ENCODE measurements at regions not wholly inside any gene's neighbourhood (a gene's known extent, or its start where the extent isn't known, plus 50 kb on each side); places are given as distances from the start of the nearest gene placed in this dataset.
"Not testable (repeated sequence)": the region's sequence is repeated elsewhere in the genome, so short reads cannot be mapped to it uniquely, and the experiment has no call there.

GRCh38 chr6:77292564-77293546 is 170.4 kb downstream of the HTR1B start:
- no peak overlapping the region for H3K27ac Mint-ChIP-seq
- no peaks in the 10 kb centered on the region for H3K4me1 Mint-ChIP-seq
- no peak overlapping the region for H3K4me3 Mint-ChIP-seq
- H3K36me3 Mint-ChIP-seq, result peaks cover 0 to 3% (median 0%) of the 10 kb centered on the region in 3 donors
- peaks cover 3 to 42% (median 16%) of the 10 kb centered on the region in 6 donors for H3K9me3 Mint-ChIP-seq
- no peak for DNase-seq
- H3K27me3 Mint-ChIP-seq (ENCODE audit: low read depth in 3 of 3), result no peaks in the 10 kb centered on the region

GRCh38 chr6:77290798-77291197 is 172.5 kb downstream of the HTR1B start:
- H3K27me3 Mint-ChIP-seq (ENCODE audit: low read depth in 3 of 3), result no peaks in the 10 kb centered on the region
- no peak overlapping the region for H3K27ac Mint-ChIP-seq
- peaks cover 0 to 3% (median 0%) of the 10 kb centered on the region in 3 donors for H3K36me3 Mint-ChIP-seq
- H3K9me3 Mint-ChIP-seq, result peaks cover 4 to 49% (median 20%) of the 10 kb centered on the region in 6 donors
- no peak overlapping the region for H3K4me3 Mint-ChIP-seq
- no peaks in the 10 kb centered on the region for H3K4me1 Mint-ChIP-seq
- no peak for DNase-seq

- Mint-ChIP-seq H3K9me3 (peaks cover 7 to 53% (median 27%) of the 10 kb centered on the region in 6 donors), H3K4me1 (no peaks in the 10 kb centered on the region), H3K27ac (no peak overlapping the region), H3K36me3 (peaks cover 0 to 3% (median 0%) of the 10 kb centered on the region in 3 donors), H3K27me3 (ENCODE audit: low read depth in 3 of 3) (no peaks in the 10 kb centered on the region), H3K4me3 (no peak overlapping the region)
- DNase-seq, result no peak
These were observed 176.8 kb downstream of the HTR1B start for GRCh38 chr6:77286541-77286940.

- H3K4me3 Mint-ChIP-seq, result no peak overlapping the region
- peaks cover 12 to 27% (median 20%) of the 10 kb centered on the region in 6 donors for H3K9me3 Mint-ChIP-seq
- DNase-seq, result no peak
- H3K36me3 Mint-ChIP-seq, result no peaks in the 10 kb centered on the region
- H3K27me3 Mint-ChIP-seq (ENCODE audit: low read depth in 3 of 3), result no peaks in the 10 kb centered on the region
- no peak overlapping the region for H3K27ac Mint-ChIP-seq
- no peaks in the 10 kb centered on the region for H3K4me1 Mint-ChIP-seq
These were observed 189.4 kb downstream of the HTR1B start for GRCh38 chr6:77273929-77274328.

- Mint-ChIP-seq H3K27me3 (ENCODE audit: low read depth in 3 of 3) (no peaks in the 10 kb centered on the region), H3K36me3 (peaks cover 0 to 4% (median 0%) of the 10 kb centered on the region in 3 donors), H3K4me1 (no peaks in the 10 kb centered on the region), H3K27ac (no peak overlapping the region), H3K9me3 (peaks cover 9 to 39% (median 15%) of the 10 kb centered on the region in 6 donors), H3K4me3 (no peak overlapping the region)
- no peak for DNase-seq
These were observed 198.3 kb downstream of the HTR1B start for GRCh38 chr6:77264970-77265369.

- no peaks in the 10 kb centered on the region for H3K4me1 Mint-ChIP-seq
- peaks cover 12 to 48% (median 22%) of the 10 kb centered on the region in 6 donors for H3K9me3 Mint-ChIP-seq
- H3K27me3 Mint-ChIP-seq (ENCODE audit: low read depth in 3 of 3), result no peaks in the 10 kb centered on the region
- no peak overlapping the region for H3K27ac Mint-ChIP-seq
- peaks cover 0 to 4% (median 0%) of the 10 kb centered on the region in 3 donors for H3K36me3 Mint-ChIP-seq
- no peak overlapping the region for H3K4me3 Mint-ChIP-seq
- DNase-seq, result no peak
These were observed 200.3 kb downstream of the HTR1B start for GRCh38 chr6:77263003-77263402.

GRCh38 chr6:77251801-77252200 is 211.5 kb downstream of the HTR1B start:
- H3K27ac Mint-ChIP-seq; H3K36me3 Mint-ChIP-seq; DNase-seq; H3K4me1 Mint-ChIP-seq; H3K4me3 Mint-ChIP-seq; H3K27me3 Mint-ChIP-seq (ENCODE audit: low read depth in 3 of 3): not testable (repeated sequence)
- peaks cover 13 to 39% (median 26%) of the 10 kb centered on the region in 6 donors for H3K9me3 Mint-ChIP-seq

- H3K4me3 Mint-ChIP-seq, result no peak overlapping the region
- peaks cover 0 to 2% (median 0%) of the 10 kb centered on the region in 3 donors for H3K27me3 Mint-ChIP-seq (ENCODE audit: low read depth in 3 of 3)
- H3K9me3 Mint-ChIP-seq, result peaks cover 10 to 48% (median 25%) of the 10 kb centered on the region in 6 donors
- H3K36me3 Mint-ChIP-seq, result peaks cover 0 to 4% (median 0%) of the 10 kb centered on the region in 3 donors
- H3K27ac Mint-ChIP-seq, result no peak overlapping the region
- H3K4me1 Mint-ChIP-seq, result no peaks in the 10 kb centered on the region
- no peak for DNase-seq
These were observed 213.7 kb downstream of the HTR1B start for GRCh38 chr6:77249560-77249959.

GRCh38 chr6:77245026-77245425 is 218.3 kb downstream of the HTR1B start:
- Mint-ChIP-seq H3K27ac (no peak overlapping the region), H3K27me3 (ENCODE audit: low read depth in 3 of 3) (peaks cover 0 to 3% (median 0%) of the 10 kb centered on the region in 3 donors), H3K4me3 (no peak overlapping the region), H3K36me3 (no peaks in the 10 kb centered on the region), H3K9me3 (peaks cover 13 to 37% (median 22%) of the 10 kb centered on the region in 6 donors), H3K4me1 (no peaks in the 10 kb centered on the region)
- DNase-seq, result no peak

GRCh38 chr6:77231438-77232305 is 231.6 kb downstream of the HTR1B start:
- H3K36me3 Mint-ChIP-seq, result no peaks in the 10 kb centered on the region
- no peaks in the 10 kb centered on the region for H3K27me3 Mint-ChIP-seq (ENCODE audit: low read depth in 3 of 3)
- H3K4me3 Mint-ChIP-seq, result no peak overlapping the region
- peaks cover 10 to 24% (median 17%) of the 10 kb centered on the region in 6 donors for H3K9me3 Mint-ChIP-seq
- no peak for DNase-seq
- H3K27ac Mint-ChIP-seq, result no peak overlapping the region
- H3K4me1 Mint-ChIP-seq, result no peaks in the 10 kb centered on the region

GRCh38 chr6:77228279-77228678 is 235.0 kb downstream of the HTR1B start:
- Mint-ChIP-seq H3K27me3 (ENCODE audit: low read depth in 3 of 3) (peaks cover 0 to 2% (median 0%) of the 10 kb centered on the region in 3 donors), H3K9me3 (peaks cover 12 to 32% (median 17%) of the 10 kb centered on the region in 6 donors), H3K4me1 (no peaks in the 10 kb centered on the region), H3K27ac (no peak overlapping the region), H3K36me3 (no peaks in the 10 kb centered on the region), H3K4me3 (no peak overlapping the region)
- no peak for DNase-seq

GRCh38 chr6:77217896-77218295 is 245.4 kb downstream of the HTR1B start:
- Mint-ChIP-seq H3K27me3 (ENCODE audit: low read depth in 3 of 3) (no peaks in the 10 kb centered on the region), H3K36me3 (no peaks in the 10 kb centered on the region), H3K4me1 (no peaks in the 10 kb centered on the region), H3K4me3 (no peak overlapping the region), H3K27ac (no peak overlapping the region), H3K9me3 (peaks cover 18 to 39% (median 30%) of the 10 kb centered on the region in 6 donors)
- no peak for DNase-seq

GRCh38 chr6:77205936-77206335 is 257.4 kb downstream of the HTR1B start:
- H3K9me3 Mint-ChIP-seq, result peaks cover 3 to 53% (median 29%) of the 10 kb centered on the region in 6 donors

GRCh38 chr6:77204555-77204954 is 258.7 kb downstream of the HTR1B start:
- no peak overlapping the region for H3K4me3 Mint-ChIP-seq
- no peak overlapping the region for H3K27ac Mint-ChIP-seq
- no peak for DNase-seq
- H3K27me3 Mint-ChIP-seq (ENCODE audit: low read depth in 3 of 3), result no peaks in the 10 kb centered on the region
- H3K4me1 Mint-ChIP-seq, result no peaks in the 10 kb centered on the region
- peaks cover 10 to 53% (median 33%) of the 10 kb centered on the region in 6 donors for H3K9me3 Mint-ChIP-seq
- no peaks in the 10 kb centered on the region for H3K36me3 Mint-ChIP-seq

More at GRCh38 chr6:77205936-77206335, 257.4 kb downstream of the HTR1B start:
- Mint-ChIP-seq H3K27ac (no peak overlapping the region), H3K4me3 (no peak overlapping the region), H3K27me3 (ENCODE audit: low read depth in 3 of 3) (peaks cover 0 to 1% (median 0%) of the 10 kb centered on the region in 3 donors), H3K4me1 (no peaks in the 10 kb centered on the region), H3K36me3 (no peaks in the 10 kb centered on the region)
- no peak for DNase-seq
